SK-N-SH (cell line): ENCODE measurements at regions not wholly inside any gene's neighbourhood (a gene's known extent, or its start where the extent isn't known, plus 50 kb on each side); places are given as distances from the start of the nearest gene placed in this dataset.

Experiments used
- CTCF ChIA-PET: fragments of 300-600, 350-600 bp; formaldehyde crosslinking; extraction: SDS; loops from one replicate; lab custom pipeline; 2021; lab: Yijun Ruan, JAX
- POLR2A ChIA-PET: fragments of 350-600 bp; sonication (Branson Sonifier 250); formaldehyde crosslinking; extraction: SDS; loops from one replicate; lab custom pipeline; 2020; ENCODE audit warnings: antibody characterized with exemption, inconsistent platforms; lab: Yijun Ruan, JAX
- DNase-seq: peaks from one replicate; pipeline ENCODE4 v3.0.0; 2012
- H2AFZ ChIP-seq: fragments of 200-600 bp; sonication (generic); 2 replicates; pipeline ENCODE4 v1.8.1; 2016; ENCODE audit warnings: antibody characterized with exemption, mild to moderate bottlenecking, low read depth
- H3F3A ChIP-seq: fragments of 200-600 bp; sonication (generic); replicated peaks from 2 replicates; pipeline ENCODE3; 2016; ENCODE audit warnings: antibody characterized with exemption, mild to moderate bottlenecking; ENCODE audit not compliant: insufficient read depth
- H3K27ac ChIP-seq, 2 experiments: fragments of 200-500 bp in 1 of 2; fragments of 200-600 bp in 1 of 2; sonication (Bioruptor generic) in 1 of 2; sonication (generic), shearing (Covaris generic) in 1 of 2; 2 replicates each; pipeline versions ENCODE4 v1.5.1 to v1.6.1; 2014 to 2016; ENCODE audit warnings: low read depth in 2 of 2, inconsistent platforms in 1 of 2, low read length in 1 of 2, mild to moderate bottlenecking in 1 of 2, mixed read lengths in 1 of 2
- H3K27me3 ChIP-seq: fragments of 200-600 bp; sonication (generic), shearing (Covaris generic); 2 replicates; pipeline ENCODE4 v1.6.1; 2016; ENCODE audit warnings: mixed run types; ENCODE audit not compliant: insufficient read depth
- H3K36me3 ChIP-seq, 2 experiments: fragments of 200-500 bp in 1 of 2; fragments of 200-600 bp in 1 of 2; sonication (Bioruptor generic) in 1 of 2; sonication (generic) in 1 of 2; replicated peaks in 1 of 2; 2 replicates each; pipeline versions ENCODE3 to v1.5.1; 2014 to 2016; ENCODE audit warnings: low read length in 1 of 2, mild to moderate bottlenecking in 1 of 2; ENCODE audit not compliant: insufficient read depth in 2 of 2, control insufficient read depth in 1 of 2
- H3K4me1 ChIP-seq, 2 experiments: fragments of 200-500 bp in 1 of 2; fragments of 200-600 bp in 1 of 2; sonication (Bioruptor generic) in 1 of 2; sonication (generic), shearing (Covaris generic) in 1 of 2; 2 replicates each; pipeline versions ENCODE4 v1.5.1 to v1.6.1; 2014 to 2016; ENCODE audit warnings: low read depth in 1 of 2, low read length in 1 of 2, mixed run types in 1 of 2; ENCODE audit not compliant: insufficient read depth in 2 of 2, control insufficient read depth in 1 of 2
- H3K4me2 ChIP-seq: fragments of 200-600 bp; sonication (generic), shearing (Covaris generic); 2 replicates; pipeline ENCODE4 v1.6.1; 2017; ENCODE audit warnings: mixed run types
- H3K4me3 ChIP-seq, 2 experiments: fragments of 200-500 bp in 1 of 2; fragments of 200-600 bp in 1 of 2; sonication (Bioruptor generic) in 1 of 2; sonication (generic), shearing (Covaris generic) in 1 of 2; 2 replicates each; pipeline versions ENCODE4 v1.5.1 to v1.8.1; 2014 to 2016; ENCODE audit warnings: low read depth in 2 of 2, inconsistent platforms in 1 of 2, low read length in 1 of 2, mild to moderate bottlenecking in 1 of 2, mixed read lengths in 1 of 2, moderate library complexity in 1 of 2
- H3K79me2 ChIP-seq: fragments of 200-600 bp; sonication (generic); 2 replicates; pipeline ENCODE4 v1.8.1; 2017; ENCODE audit warnings: mild to moderate bottlenecking; ENCODE audit not compliant: insufficient read depth
- H3K9ac ChIP-seq: fragments of 200-600 bp; sonication (generic); 2 replicates; pipeline ENCODE4 v1.6.1; 2017; ENCODE audit warnings: mixed run types
- H3K9me2 ChIP-seq: fragments of 200-600 bp; sonication (generic); 2 replicates; pipeline ENCODE4 v1.6.1; 2017; ENCODE audit warnings: mixed run types
- H3K9me3 ChIP-seq: fragments of 200-600 bp; sonication (generic); 2 replicates; pipeline ENCODE4 v1.6.1; 2017; ENCODE audit warnings: mixed run types, mild to moderate bottlenecking, moderate library complexity
- H4K20me1 ChIP-seq: fragments of 200-600 bp; sonication (generic); 2 replicates; pipeline ENCODE4 v1.6.1; 2017; ENCODE audit warnings: mild to moderate bottlenecking, mixed run types; ENCODE audit not compliant: insufficient read depth
- CHD2 ChIP-seq: fragments of 150-350 bp; IDR thresholded peaks from 2 replicates; pipeline ENCODE4 v1.6.1; 2018; ENCODE audit warnings: low read length; ENCODE audit not compliant: partially characterized antibody
- CTCF ChIP-seq: fragments of 200-600 bp; sonication (generic); IDR thresholded peaks from 2 replicates; pipeline ENCODE4 v1.6.1; 2017; ENCODE audit warnings: antibody characterized with exemption, mild to moderate bottlenecking, moderate library complexity
- FOXM1 ChIP-seq: IDR thresholded peaks from 2 replicates; pipeline ENCODE4 v1.4.0; 2012; ENCODE audit warnings: low read depth, mild to moderate bottlenecking
- GABPA ChIP-seq: IDR thresholded peaks from 2 replicates; pipeline ENCODE4 v1.4.0; 2012; ENCODE audit warnings: low read depth, mild to moderate bottlenecking
- MEF2A ChIP-seq: IDR thresholded peaks from 2 replicates; pipeline ENCODE4 v1.4.0; 2012; ENCODE audit warnings: low read depth, borderline replicate concordance
- NFIC ChIP-seq: IDR thresholded peaks from 2 replicates; pipeline ENCODE4 v1.4.0; 2012; ENCODE audit warnings: borderline replicate concordance
- NRF1 ChIP-seq: IDR thresholded peaks from 2 replicates; pipeline ENCODE4 v1.6.1; 2012; ENCODE audit warnings: low read depth, mild to moderate bottlenecking, low read length
- RAD21 ChIP-seq: IDR thresholded peaks from 2 replicates; pipeline ENCODE4 v1.6.1; 2012; ENCODE audit warnings: mild to moderate bottlenecking, low read length
- RCOR1 ChIP-seq: fragments of 150-350 bp; IDR thresholded peaks from 2 replicates; pipeline ENCODE4 v1.6.1; 2017; ENCODE audit warnings: antibody characterized with exemption, low read length
- RXRA ChIP-seq: IDR thresholded peaks from 2 replicates; pipeline ENCODE4 v1.4.0; 2012; ENCODE audit warnings: low read depth, mild to moderate bottlenecking, borderline replicate concordance
- SMC3 ChIP-seq: IDR thresholded peaks from 2 replicates; pipeline ENCODE4 v1.6.1; 2012; ENCODE audit warnings: low read depth, low read length, improper control_type of control experiment
- TAF1 ChIP-seq: IDR thresholded peaks from 2 replicates; pipeline ENCODE4 v1.6.1; 2012; ENCODE audit warnings: low read depth, mild to moderate bottlenecking, low read length, moderate library complexity, borderline replicate concordance
- TCF12 ChIP-seq: IDR thresholded peaks from 2 replicates; pipeline ENCODE4 v1.4.0; 2012
- USF2 ChIP-seq: fragments of 150-350 bp; IDR thresholded peaks from 2 replicates; pipeline ENCODE4 v1.6.1; 2017; ENCODE audit warnings: antibody characterized with exemption, low read length, low read depth, borderline replicate concordance
- YY1 ChIP-seq: IDR thresholded peaks from 2 replicates; pipeline ENCODE4 v1.4.0; 2012; ENCODE audit warnings: low read depth, mild to moderate bottlenecking
- WGBS: methylation state at CpG from one replicate; pipeline ENCODE4 v1.1.6; 2017; ENCODE audit warnings: low lambda C conversion rate; 5-methylcytosine and 5-hydroxymethylcytosine counted together
- TF ChIP-seq, protein P1 (sequence below): IDR thresholded peaks from 2 replicates; pipeline ENCODE4 v1.4.0; 2012; ENCODE audit warnings: low read depth
- TF ChIP-seq, protein P2 (sequence below): fragments of 150-350 bp; IDR thresholded peaks from 2 replicates; pipeline ENCODE4 v1.6.1; 2016; ENCODE audit warnings: mild to moderate bottlenecking, low read depth, low read length
- TF ChIP-seq, protein P3 (sequence below): IDR thresholded peaks from 2 replicates; pipeline ENCODE4; 2012

DNA sequence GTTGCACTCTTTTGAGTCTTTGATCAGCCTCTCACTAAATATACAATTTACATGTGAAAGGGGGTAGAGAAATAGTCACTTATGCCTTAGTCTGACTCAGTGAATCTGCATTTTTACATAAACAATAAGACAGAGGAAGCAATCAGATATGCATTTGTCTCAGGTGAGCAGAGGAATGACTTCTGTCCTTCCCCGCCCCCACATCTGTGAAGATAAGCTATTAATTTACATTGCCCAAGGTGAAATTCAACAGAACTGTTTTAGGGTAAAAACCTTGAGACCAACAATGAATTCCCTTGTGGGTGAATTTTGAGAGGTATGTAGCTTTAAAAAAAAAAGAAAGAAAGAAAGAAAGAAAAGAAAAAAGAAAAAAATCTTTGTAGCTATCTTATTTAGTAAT is 1302.9 kb upstream of the ACVR2A start:
- WGBS: 27% methylated on average over 1 of the region's 1 CpG
- H3K36me3 ChIP-seq: no peaks in the 10 kb centered on the region
- no peak overlapping the region for H3K4me3 ChIP-seq
- no peak overlapping the region for H3K4me2 ChIP-seq
- DNase-seq: no peak
- POLR2A ChIA-PET: no interaction called here
- TF ChIP-seq, protein P1, sequence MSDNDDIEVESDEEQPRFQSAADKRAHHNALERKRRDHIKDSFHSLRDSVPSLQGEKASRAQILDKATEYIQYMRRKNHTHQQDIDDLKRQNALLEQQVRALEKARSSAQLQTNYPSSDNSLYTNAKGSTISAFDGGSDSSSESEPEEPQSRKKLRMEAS: no peak
- TF ChIP-seq CTCF: no peak
- TF ChIP-seq, protein P2, sequence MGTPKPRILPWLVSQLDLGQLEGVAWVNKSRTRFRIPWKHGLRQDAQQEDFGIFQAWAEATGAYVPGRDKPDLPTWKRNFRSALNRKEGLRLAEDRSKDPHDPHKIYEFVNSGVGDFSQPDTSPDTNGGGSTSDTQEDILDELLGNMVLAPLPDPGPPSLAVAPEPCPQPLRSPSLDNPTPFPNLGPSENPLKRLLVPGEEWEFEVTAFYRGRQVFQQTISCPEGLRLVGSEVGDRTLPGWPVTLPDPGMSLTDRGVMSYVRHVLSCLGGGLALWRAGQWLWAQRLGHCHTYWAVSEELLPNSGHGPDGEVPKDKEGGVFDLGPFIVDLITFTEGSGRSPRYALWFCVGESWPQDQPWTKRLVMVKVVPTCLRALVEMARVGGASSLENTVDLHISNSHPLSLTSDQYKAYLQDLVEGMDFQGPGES: no peak
- no peak for TF ChIP-seq CHD2
- no peak for TF ChIP-seq NRF1
- TF ChIP-seq NFIC: no peak
- no peak for TF ChIP-seq RAD21
- TF ChIP-seq, protein P3, sequence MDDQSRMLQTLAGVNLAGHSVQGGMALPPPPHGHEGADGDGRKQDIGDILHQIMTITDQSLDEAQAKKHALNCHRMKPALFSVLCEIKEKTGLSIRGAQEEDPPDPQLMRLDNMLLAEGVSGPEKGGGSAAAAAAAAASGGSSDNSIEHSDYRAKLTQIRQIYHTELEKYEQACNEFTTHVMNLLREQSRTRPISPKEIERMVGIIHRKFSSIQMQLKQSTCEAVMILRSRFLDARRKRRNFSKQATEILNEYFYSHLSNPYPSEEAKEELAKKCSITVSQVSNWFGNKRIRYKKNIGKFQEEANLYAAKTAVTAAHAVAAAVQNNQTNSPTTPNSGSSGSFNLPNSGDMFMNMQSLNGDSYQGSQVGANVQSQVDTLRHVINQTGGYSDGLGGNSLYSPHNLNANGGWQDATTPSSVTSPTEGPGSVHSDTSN: no peak
- TF ChIP-seq TAF1: no peak
- no peak for TF ChIP-seq SMC3
- no peak for TF ChIP-seq GABPA
- TF ChIP-seq MEF2A: no peak
- TF ChIP-seq FOXM1: no peak
- H3K9me3 ChIP-seq: no peaks in the 10 kb centered on the region
- CTCF ChIA-PET: interaction anchor here (0.6 kb wide), 1 partner anchor 21 kb away, joined by 3 read pairs; no protein-coding TSS in a partner anchor
- no peaks in the 10 kb centered on the region for H4K20me1 ChIP-seq
- H3F3A ChIP-seq: no peaks in the 10 kb centered on the region
- no peaks in the 10 kb centered on the region for H3K4me1 ChIP-seq
- no peaks in the 10 kb centered on the region for H3K27me3 ChIP-seq
- H3K79me2 ChIP-seq: no peaks in the 10 kb centered on the region
- H3K27ac ChIP-seq: no peak overlapping the region
- H2AFZ ChIP-seq: no peak overlapping the region
- H3K9ac ChIP-seq: no peak overlapping the region
- no peaks in the 10 kb centered on the region for H3K9me2 ChIP-seq

GRCh38 chr2:146540271-146540932 is 1304.4 kb upstream of the ACVR2A start:
- DNase-seq: no peak
- H3K9me2 ChIP-seq: no peaks in the 10 kb centered on the region
- no peaks in the 10 kb centered on the region for H3K4me1 ChIP-seq
- no peak overlapping the region for H3K4me3 ChIP-seq
- no peak overlapping the region for H3K4me2 ChIP-seq
- H2AFZ ChIP-seq: no peak overlapping the region
- no peaks in the 10 kb centered on the region for H3F3A ChIP-seq
- H3K79me2 ChIP-seq: no peaks in the 10 kb centered on the region
- 33% methylated on average over 3 of the region's 3 CpGs for WGBS
- H3K36me3 ChIP-seq: no peaks in the 10 kb centered on the region
- H3K27me3 ChIP-seq: no peaks in the 10 kb centered on the region
- no peak overlapping the region for H3K27ac ChIP-seq
- ChIA-PET POLR2A (no interaction called here), CTCF (no interaction called here)
- no peaks in the 10 kb centered on the region for H4K20me1 ChIP-seq
- H3K9ac ChIP-seq: no peak overlapping the region
- H3K9me3 ChIP-seq: no peaks in the 10 kb centered on the region
- no peak for TF ChIP-seq RCOR1
- TF ChIP-seq TCF12: no peak
- no peak for TF ChIP-seq GABPA
- TF ChIP-seq RXRA: no peak
- TF ChIP-seq YY1: no peak
- no peak for TF ChIP-seq USF2
- TF ChIP-seq, protein P2: no peak
- no peak for TF ChIP-seq CHD2
- TF ChIP-seq FOXM1: no peak
- TF ChIP-seq, protein P3: no peak
- no peak for TF ChIP-seq NRF1
